ENCODE measurements at regions not wholly inside any gene's neighbourhood (a gene's known extent, or its start where the extent isn't known, plus 50 kb on each side); places are given as distances from the start of the nearest gene placed in this dataset.

DNA sequence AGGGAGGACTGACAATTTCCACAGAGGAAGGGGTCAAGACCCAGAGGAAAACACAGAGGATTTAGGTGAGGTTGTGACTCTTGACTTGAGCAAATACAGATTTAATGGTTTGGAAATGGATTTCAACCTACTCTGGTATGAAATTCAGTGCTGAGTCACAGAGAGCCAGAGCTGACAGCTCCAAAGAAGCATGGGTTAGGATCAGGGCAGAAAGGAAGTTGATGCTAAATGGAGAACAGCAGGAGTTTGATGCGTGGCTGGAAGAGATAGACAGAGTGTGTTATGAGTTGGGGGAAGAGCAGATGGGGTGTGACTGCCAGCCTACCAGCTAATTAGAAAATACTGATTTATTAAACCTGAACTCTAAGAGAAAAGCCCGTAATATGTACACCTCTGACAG, 272.6 kb downstream of the FOXG1 start:
- DNase-seq (ENCODE audit: low read depth), result no peak

DNA sequence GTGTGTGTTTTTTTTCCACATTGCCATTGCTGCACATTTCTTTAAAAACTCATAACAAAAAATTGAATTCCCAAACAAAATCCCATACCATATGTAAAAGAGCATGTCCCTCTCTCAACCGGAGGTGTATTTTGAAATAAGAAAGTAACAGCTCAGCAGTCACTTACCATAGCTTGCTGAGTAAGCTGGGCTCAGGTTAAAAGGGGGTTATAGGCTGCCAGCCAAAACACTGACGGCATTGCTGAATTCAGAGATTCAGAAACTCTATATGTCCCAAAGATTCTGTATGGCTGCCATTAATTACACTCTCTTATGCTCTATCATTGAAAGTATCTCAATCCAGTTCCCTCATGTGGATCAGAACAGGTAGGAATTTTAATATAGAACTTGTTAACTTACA, 276.0 kb downstream of the FOXG1 start:
- no peak for DNase-seq (ENCODE audit: low read depth)

- DNase-seq (ENCODE audit: low read depth), result no peak
Measured at GRCh38 chr14:29043737-29044136, 277.1 kb downstream of the FOXG1 start.

- DNase-seq (ENCODE audit: low read depth), result no peak
Measured at GRCh38 chr14:29045237-29045636, 278.6 kb downstream of the FOXG1 start.

DNA sequence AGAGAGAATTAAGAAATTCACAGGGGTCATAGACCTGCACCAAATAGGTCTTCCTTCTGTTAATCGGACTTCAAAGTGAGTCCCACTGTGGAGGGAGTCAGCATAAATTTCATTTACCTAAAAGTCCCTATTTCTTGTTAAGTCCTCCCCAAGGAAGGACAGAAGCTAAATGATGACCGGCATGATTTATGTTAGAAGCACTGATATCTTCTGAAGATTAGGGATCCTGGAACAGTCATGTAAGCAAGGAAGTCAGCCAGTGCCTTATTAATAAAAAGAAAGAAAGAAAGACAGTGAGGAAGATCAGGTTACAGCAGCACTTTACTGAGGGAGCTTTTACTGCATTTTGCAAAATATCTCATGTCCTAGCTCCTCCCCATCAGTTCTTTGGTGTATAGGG, 287.5 kb downstream of the FOXG1 start:
- no peak for DNase-seq (ENCODE audit: low read depth)

DNA sequence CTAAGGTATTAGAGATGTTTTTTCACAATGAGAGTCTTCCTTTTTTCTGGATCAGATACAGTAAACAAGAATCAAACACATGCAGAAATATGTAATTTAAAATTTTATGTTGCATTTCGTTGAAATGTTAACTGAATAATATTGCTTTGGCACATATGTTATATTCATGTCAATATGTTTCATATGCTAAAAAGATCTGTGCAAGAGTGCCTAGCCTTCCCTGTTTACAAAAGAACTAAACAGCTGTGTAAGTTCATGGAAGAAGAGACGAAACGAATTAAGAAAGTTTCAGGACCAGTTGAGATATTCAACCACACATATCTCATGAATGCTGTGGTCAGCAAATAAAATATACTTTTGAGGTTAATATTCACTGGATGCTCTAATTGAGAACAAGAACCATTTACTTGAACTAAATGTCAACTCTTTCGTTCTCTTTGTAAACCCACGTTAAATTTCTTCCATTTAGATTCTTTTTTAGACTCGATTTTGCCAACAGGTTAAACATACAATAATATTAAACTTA, 289.5 kb downstream of the FOXG1 start:
- no peak for DNase-seq (ENCODE audit: low read depth)

DNA sequence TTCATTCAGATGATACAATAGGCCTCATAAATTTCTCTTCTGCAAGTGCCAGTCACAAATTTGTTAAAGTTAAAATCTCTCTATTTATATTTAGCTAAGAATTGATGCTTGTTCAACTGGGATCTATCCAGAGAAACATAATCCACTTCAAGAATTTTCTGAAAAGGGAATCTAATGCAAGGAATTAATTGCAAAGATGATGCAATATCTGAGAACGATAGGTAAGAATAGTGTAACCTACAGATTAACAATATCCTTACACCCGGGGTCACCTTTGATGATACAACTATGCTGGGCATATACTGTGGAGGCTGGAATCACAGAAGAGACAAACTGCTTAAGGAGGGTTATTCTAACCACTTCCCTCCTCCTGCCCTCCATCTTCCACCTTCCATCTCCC, 295.1 kb downstream of the FOXG1 start:
- DNase-seq (ENCODE audit: low read depth), result no peak

GRCh38 chr14:29062466-29062865, 295.9 kb downstream of the FOXG1 start:
- DNase-seq (ENCODE audit: low read depth), result no peak

DNA sequence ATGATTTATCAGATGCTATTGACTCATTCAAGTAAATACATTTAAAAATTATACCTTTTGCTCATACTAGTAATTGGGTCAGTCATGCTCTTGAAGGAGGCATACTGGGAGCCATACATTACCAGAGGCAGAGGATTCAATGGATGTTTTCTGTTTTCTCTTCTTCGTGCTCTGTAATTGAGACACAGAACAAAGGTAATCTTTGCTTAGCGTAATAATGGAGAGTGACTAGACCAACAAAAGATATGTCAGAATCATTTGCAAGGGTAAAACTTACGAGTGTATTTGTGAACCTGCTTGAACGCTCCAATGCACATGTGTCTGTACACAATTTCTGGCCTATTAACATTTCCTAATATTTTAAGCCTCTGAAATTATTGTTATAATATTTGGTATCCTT, 296.4 kb downstream of the FOXG1 start:
- no peak for DNase-seq (ENCODE audit: low read depth)

GRCh38 chr14:29064305-29064900, 297.8 kb downstream of the FOXG1 start:
- DNase-seq (ENCODE audit: low read depth), result no peak

- DNase-seq (ENCODE audit: low read depth), result no peak
Measured at GRCh38 chr14:29069228-29069627, 302.6 kb downstream of the FOXG1 start.

DNA sequence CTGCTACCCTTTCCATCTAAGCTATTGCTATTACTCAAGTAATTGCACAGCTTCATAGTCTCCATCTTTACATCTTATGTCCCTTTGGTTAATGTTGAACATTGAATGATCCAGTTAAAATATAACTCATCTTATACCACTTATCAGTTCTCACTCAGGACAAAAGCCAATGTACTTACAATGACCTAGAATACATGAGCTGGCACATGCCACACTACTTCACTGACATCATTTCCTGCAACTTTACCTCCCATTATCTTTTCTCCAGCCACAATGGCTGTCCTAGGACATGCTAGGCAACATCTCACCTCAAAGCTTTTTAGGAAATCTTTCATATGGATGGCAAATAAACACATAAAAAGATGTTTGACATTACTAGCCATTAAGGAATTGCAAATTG, 309.2 kb downstream of the FOXG1 start:
- no peak for DNase-seq (ENCODE audit: low read depth)

GRCh38 chr14:29077916-29078315, 311.3 kb downstream of the FOXG1 start:
- no peak for DNase-seq (ENCODE audit: low read depth)

GRCh38 chr14:29078810-29079522, 312.4 kb downstream of the FOXG1 start:
- no peak for DNase-seq (ENCODE audit: low read depth)

DNA sequence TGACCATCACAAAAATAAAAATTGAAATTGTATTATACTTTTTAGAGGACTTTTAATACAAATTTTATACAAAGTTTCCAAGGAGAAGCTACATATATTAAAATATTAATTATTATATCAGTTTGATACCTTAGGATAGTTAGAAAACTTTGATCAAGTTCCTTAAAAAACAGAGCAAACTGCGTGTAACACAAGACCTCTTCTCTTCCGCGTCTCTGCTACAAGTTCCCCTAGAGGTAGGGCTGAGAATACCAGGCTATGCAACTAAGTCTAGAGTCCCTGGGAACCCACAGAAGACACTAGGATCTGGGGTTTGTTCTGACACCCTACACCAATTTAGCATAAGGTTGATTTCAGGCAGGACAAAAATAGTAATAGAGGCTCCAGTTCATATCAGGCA, 319.0 kb downstream of the FOXG1 start:
- DNase-seq (ENCODE audit: low read depth), result no peak

DNA sequence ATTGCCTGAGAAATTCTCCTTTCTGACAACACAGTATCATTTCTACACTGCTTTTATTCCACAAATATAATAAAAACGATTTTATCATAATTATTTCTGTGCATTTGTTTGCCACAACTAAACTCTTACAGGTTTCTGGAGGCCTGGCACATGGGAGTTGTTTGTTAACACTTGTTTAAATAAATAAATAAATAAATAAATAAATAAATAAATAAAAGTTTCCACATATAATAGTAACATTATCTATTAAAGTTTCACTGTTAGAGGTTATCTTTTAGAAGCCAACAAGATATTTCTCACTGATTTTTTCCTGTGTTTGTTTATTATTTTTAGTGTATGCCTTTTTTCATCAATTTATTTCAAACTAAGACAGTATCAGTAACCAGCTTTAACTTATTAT, 323.3 kb downstream of the FOXG1 start:
- DNase-seq (ENCODE audit: low read depth), result no peak

DNA sequence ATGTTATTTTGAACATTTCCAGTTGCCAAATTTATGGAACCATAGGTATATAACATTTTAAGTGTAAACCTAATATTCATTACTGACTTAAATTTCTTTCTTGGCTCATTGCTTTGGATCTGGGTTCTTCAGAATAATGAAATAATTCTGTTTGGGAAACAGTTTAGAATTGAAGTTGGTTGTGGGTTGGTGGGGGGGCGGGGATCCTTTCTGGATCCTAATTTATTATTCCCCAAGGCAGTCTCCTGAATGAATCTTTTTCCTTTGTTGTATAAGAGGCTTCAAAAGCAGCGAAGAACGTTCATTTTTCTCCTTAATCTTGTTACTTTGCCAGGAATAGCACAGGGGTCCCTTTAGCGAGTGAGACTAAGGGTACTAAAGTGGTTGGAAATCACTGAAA, 325.5 kb downstream of the FOXG1 start:
- DNase-seq (ENCODE audit: low read depth), result no peak

GRCh38 chr14:29097476-29097875, 330.9 kb downstream of the FOXG1 start:
- DNase-seq (ENCODE audit: low read depth), result no peak

DNA sequence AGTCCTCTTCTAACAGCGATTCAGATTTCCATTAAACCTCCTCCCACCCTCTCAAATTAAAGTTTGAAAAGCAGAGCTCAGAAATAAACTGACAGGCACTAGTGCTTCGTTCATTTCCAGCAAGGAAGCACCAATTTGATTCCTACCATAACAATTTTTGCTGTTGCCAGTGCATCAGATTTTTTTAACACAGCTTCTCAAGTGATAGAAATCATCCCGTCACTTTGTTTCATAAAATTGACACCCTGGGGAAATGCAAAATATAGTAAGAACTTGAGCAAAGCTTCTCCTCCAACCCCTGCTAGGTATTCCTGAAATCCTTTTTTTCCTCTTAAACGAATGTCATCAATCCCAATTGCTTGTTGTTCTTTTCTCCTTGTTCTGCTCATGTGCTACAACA, 332.1 kb downstream of the FOXG1 start:
- no peak for DNase-seq (ENCODE audit: low read depth)

DNA sequence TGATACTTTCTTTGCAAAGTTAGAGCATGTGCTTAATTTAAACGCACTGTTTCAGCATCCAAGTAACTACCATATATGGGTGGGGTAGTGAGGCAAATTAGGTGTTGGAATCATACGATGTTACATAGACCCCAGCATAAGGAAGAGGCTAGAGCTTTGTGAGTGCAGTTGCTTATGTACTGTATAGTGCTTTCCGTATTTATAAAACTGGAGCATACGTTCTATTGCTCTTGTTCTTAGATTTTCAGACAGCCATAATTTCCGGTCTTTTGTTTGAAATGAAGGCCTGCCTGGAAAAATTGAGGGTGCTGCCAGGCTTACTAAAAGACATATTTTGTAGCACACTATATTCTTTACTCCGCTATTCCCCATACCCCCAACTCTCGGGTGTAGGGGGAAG, 335.7 kb downstream of the FOXG1 start:
- DNase-seq (ENCODE audit: low read depth), result no peak

- DNase-seq (ENCODE audit: low read depth), result no peak
Measured at GRCh38 chr14:29102996-29103395, 336.4 kb downstream of the FOXG1 start.

DNA sequence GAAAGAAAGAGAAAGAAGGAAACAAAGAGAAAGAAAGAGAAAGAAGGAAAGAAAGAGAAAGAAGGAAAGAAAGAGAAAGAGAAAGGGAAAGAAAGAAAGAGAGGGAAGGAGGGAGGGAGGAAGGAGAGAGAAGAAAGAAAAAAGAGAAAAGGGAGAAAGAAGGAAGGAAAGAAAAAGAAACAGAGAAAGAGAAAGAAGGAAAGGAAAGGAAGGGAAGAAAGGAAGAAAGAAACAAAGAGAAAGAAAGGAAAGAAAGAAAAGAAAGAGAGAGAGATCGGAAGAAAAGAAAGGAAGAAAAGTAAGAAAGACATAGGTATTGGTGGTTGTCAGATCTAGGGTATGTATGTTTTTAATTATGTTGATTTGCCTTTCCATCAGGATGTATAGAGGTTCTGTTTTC, 342.3 kb downstream of the FOXG1 start:
- DNase-seq (ENCODE audit: low read depth), result no peak

DNA sequence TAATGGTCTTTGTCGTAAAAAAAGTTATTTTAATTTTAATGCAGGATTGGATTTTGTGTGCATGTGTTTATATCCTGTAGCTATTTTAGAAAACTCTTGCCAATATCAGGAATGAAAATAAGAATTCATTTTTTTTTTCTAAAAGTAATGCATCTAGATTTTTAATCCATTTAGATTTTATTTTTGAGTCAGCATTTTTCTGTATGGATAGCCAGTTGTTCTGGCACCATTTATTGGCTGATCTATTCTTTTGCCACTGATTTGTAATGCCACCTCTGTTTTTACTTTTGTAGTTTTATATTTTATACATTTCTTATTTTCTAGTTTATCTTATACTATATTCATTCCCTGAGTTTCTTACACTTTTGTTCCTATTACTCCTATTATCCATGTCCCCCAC, 343.0 kb downstream of the FOXG1 start:
- DNase-seq (ENCODE audit: low read depth), result no peak

DNA sequence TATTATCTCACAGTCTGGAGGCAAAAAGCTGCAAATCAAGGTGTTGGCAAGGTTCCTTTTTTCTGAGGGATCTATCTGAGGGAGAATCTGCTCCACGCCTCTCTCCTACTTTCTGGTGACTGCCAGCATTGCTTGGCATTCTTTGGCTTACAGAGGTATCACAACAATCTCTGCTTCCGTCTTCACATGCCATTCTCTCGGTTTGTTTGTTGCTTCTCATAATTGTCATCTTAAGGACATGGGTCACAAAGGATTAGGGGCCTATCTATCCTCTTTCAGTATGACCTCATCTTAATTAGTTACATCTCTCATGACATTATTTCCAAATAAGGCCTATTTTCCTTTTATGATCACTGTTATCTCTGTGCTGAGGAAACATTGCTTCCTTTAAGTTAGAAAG, 345.0 kb downstream of the FOXG1 start:
- no peak for DNase-seq (ENCODE audit: low read depth)

All from activated T-cell treated with anti-CD3 and anti-CD28 coated beads for 48 hours (primary cell).